ENCODE measurements at regions not wholly inside any gene's neighbourhood (a gene's known extent, or its start where the extent isn't known, plus 50 kb on each side); places are given as distances from the start of the nearest gene placed in this dataset.

- DNase-seq: no peak
Measured at GRCh38 chr5:110038297-110038997, 348.7 kb downstream of the MAN2A1 start.

- no peak for DNase-seq
Measured at GRCh38 chr5:110040178-110040577, 350.5 kb downstream of the MAN2A1 start.

GRCh38 chr5:110043025-110043424 lies 353.3 kb downstream of the MAN2A1 start:
- no peak for DNase-seq

- DNase-seq: no peak
Measured at GRCh38 chr5:110045158-110045557, 355.4 kb downstream of the MAN2A1 start.

GRCh38 chr5:110048491-110048890 lies 358.8 kb downstream of the MAN2A1 start:
- DNase-seq: no peak

GRCh38 chr5:110049816-110050215 lies 360.1 kb downstream of the MAN2A1 start:
- no peak for DNase-seq

GRCh38 chr5:110050640-110051345 lies 361.1 kb downstream of the MAN2A1 start:
- no peak for DNase-seq

- no peak for DNase-seq
Measured at GRCh38 chr5:110053205-110053604, 363.5 kb downstream of the MAN2A1 start.

- DNase-seq: no peak
Measured at GRCh38 chr5:110053824-110054223, 364.1 kb downstream of the MAN2A1 start.

- DNase-seq: peak; percentile 75
Measured at GRCh38 chr5:110054240-110054639, 364.5 kb downstream of the MAN2A1 start.

GRCh38 chr5:110055302-110055701 lies 365.6 kb downstream of the MAN2A1 start:
- DNase-seq: no peak

GRCh38 chr5:110056580-110057114 lies 366.9 kb downstream of the MAN2A1 start:
- no peak for DNase-seq

GRCh38 chr5:110058175-110058574 lies 368.4 kb downstream of the MAN2A1 start:
- DNase-seq: no peak

- DNase-seq: no peak
Measured at GRCh38 chr5:110062246-110062645, 372.5 kb downstream of the MAN2A1 start.

- no peak for DNase-seq
Measured at GRCh38 chr5:110063640-110064602, 374.2 kb downstream of the MAN2A1 start.

GRCh38 chr5:110064603-110065268 lies 375.0 kb downstream of the MAN2A1 start:
- no peak for DNase-seq

- no peak for DNase-seq
Measured at GRCh38 chr5:110070836-110071235, 381.1 kb downstream of the MAN2A1 start.

- DNase-seq: no peak
Measured at GRCh38 chr5:110072651-110073050, 382.9 kb downstream of the MAN2A1 start.

GRCh38 chr5:110073534-110073933 lies 383.8 kb downstream of the MAN2A1 start:
- DNase-seq: no peak

- DNase-seq: no peak
Measured at GRCh38 chr5:110075656-110076055, 385.9 kb downstream of the MAN2A1 start.

GRCh38 chr5:110077147-110077546 lies 387.4 kb downstream of the MAN2A1 start:
- DNase-seq: no peak

- DNase-seq: no peak
Measured at GRCh38 chr5:110082194-110082593, 392.5 kb downstream of the MAN2A1 start.

GRCh38 chr5:110082863-110083262 lies 393.1 kb downstream of the MAN2A1 start:
- DNase-seq: no peak
